WTC11 (cell line): ENCODE measurements at regions not wholly inside any gene's neighbourhood (a gene's known extent, or its start where the extent isn't known, plus 50 kb on each side); places are given as distances from the start of the nearest gene placed in this dataset.

Experiments
- CTCF ChIP-seq: fragments of 200-600 bp; IDR thresholded peaks from 2 replicates; pipeline ENCODE4 v1.8.0; 2022; ENCODE audit warnings: antibody characterized with exemption
- ESRRA ChIP-seq: sonication (generic); formaldehyde crosslinking; IDR thresholded peaks from 2 replicates; pipeline ENCODE4 v1.8.1; 2022; ENCODE audit warnings: mild to moderate bottlenecking, missing genetic modification reagents, borderline replicate concordance
- HMGXB4 ChIP-seq: sonication (generic); formaldehyde crosslinking; IDR thresholded peaks from 2 replicates; pipeline ENCODE4 v1.8.1; 2023; ENCODE audit warnings: mild to moderate bottlenecking, moderate library complexity, missing genetic modification reagents
- JUN ChIP-seq: sonication (generic); formaldehyde crosslinking; IDR thresholded peaks from 2 replicates; pipeline ENCODE4 v1.8.0; 2023; ENCODE audit warnings: mild to moderate bottlenecking, missing genetic modification reagents
- MYBL2 ChIP-seq: sonication (generic); formaldehyde crosslinking; IDR thresholded peaks from 2 replicates; pipeline ENCODE4 v1.8.1; 2023; ENCODE audit warnings: mild to moderate bottlenecking, moderate library complexity, missing genetic modification reagents
- NR1H2 ChIP-seq: sonication (generic); formaldehyde crosslinking; IDR thresholded peaks from 2 replicates; pipeline ENCODE4 v1.9.0; 2021; ENCODE audit warnings: mild to moderate bottlenecking, moderate library complexity, missing genetic modification reagents
- TF ChIP-seq, protein P1 (sequence below): sonication (generic); formaldehyde crosslinking; IDR thresholded peaks from 2 replicates; pipeline ENCODE4 v1.8.1; 2023; ENCODE audit warnings: mild to moderate bottlenecking, missing genetic modification reagents, moderate library complexity
- TF ChIP-seq, protein P2 (sequence below): sonication (generic); formaldehyde crosslinking; conservative IDR thresholded peaks from 2 replicates; pipeline ENCODE4 v1.8.1; 2023; ENCODE audit warnings: mild to moderate bottlenecking, low read depth, missing genetic modification reagents, moderate library complexity

DNA sequence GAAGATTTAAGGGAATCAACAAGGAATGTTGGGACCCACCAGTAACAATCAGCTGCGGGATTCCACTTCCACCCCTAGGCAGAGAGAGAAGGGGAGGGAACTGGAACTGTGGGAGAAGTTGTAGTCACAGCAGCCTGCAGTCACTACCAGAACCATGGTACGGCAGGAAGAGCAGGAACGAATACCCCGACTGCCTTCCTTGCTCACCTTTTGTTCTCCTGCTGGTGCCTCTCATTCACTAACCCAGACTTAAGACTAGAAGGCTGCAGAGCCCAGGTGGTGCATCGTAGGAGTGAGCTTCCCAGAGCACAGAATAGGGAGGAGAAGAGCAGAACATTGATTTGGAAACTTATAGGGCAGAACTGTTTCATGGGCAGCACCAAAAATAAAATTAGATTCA lies 154.2 kb downstream of the DYRK2 start:
- TF ChIP-seq CTCF = no peak
- TF ChIP-seq JUN (CRISPR knock-in tag) = no peak
- TF ChIP-seq, protein P1, sequence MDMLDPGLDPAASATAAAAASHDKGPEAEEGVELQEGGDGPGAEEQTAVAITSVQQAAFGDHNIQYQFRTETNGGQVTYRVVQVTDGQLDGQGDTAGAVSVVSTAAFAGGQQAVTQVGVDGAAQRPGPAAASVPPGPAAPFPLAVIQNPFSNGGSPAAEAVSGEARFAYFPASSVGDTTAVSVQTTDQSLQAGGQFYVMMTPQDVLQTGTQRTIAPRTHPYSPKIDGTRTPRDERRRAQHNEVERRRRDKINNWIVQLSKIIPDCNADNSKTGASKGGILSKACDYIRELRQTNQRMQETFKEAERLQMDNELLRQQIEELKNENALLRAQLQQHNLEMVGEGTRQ (CRISPR knock-in tag) = no peak
- TF ChIP-seq HMGXB4 = no peak
- TF ChIP-seq MYBL2 (CRISPR knock-in tag) = no peak
- TF ChIP-seq, protein P2, sequence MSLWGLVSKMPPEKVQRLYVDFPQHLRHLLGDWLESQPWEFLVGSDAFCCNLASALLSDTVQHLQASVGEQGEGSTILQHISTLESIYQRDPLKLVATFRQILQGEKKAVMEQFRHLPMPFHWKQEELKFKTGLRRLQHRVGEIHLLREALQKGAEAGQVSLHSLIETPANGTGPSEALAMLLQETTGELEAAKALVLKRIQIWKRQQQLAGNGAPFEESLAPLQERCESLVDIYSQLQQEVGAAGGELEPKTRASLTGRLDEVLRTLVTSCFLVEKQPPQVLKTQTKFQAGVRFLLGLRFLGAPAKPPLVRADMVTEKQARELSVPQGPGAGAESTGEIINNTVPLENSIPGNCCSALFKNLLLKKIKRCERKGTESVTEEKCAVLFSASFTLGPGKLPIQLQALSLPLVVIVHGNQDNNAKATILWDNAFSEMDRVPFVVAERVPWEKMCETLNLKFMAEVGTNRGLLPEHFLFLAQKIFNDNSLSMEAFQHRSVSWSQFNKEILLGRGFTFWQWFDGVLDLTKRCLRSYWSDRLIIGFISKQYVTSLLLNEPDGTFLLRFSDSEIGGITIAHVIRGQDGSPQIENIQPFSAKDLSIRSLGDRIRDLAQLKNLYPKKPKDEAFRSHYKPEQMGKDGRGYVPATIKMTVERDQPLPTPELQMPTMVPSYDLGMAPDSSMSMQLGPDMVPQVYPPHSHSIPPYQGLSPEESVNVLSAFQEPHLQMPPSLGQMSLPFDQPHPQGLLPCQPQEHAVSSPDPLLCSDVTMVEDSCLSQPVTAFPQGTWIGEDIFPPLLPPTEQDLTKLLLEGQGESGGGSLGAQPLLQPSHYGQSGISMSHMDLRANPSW (CRISPR knock-in tag) = no peak
- no peak for TF ChIP-seq ESRRA (CRISPR knock-in tag)
- TF ChIP-seq NR1H2 (CRISPR knock-in tag) = no peak
